ENCODE measurements at regions not wholly inside any gene's neighbourhood (a gene's known extent, or its start where the extent isn't known, plus 50 kb on each side); places are given as distances from the start of the nearest gene placed in this dataset.

- no peak for DNase-seq (ENCODE audit: low read depth)
- TF ChIP-seq CTCF (IDR thresholded peaks at IDR 0.05; ENCODE audit: insufficient read depth, low read length): no peak
- no peak overlapping the region for H3K4me3 ChIP-seq (ENCODE audit: low read depth, low read length)
Measured at GRCh38 chr3:5425371-5425770, 237.9 kb downstream of the EDEM1 start.

GRCh38 chr3:5426094-5426883 lies 238.8 kb downstream of the EDEM1 start:
- TF ChIP-seq CTCF (IDR thresholded peaks at IDR 0.05; ENCODE audit: insufficient read depth, low read length): peak; percentile 60
- peak; percentile 22 for DNase-seq (ENCODE audit: low read depth)
- no peak overlapping the region for H3K4me3 ChIP-seq (ENCODE audit: low read depth, low read length)

GRCh38 chr3:5427021-5427420 lies 239.5 kb downstream of the EDEM1 start:
- TF ChIP-seq CTCF (IDR thresholded peaks at IDR 0.05; ENCODE audit: insufficient read depth, low read length): no peak
- H3K4me3 ChIP-seq (ENCODE audit: low read depth, low read length): no peak overlapping the region
- DNase-seq (ENCODE audit: low read depth): no peak

GRCh38 chr3:5427938-5428337 lies 240.4 kb downstream of the EDEM1 start:
- DNase-seq (ENCODE audit: low read depth): no peak
- H3K4me3 ChIP-seq (ENCODE audit: low read depth, low read length): no peak overlapping the region
- no peak for TF ChIP-seq CTCF (IDR thresholded peaks at IDR 0.05; ENCODE audit: insufficient read depth, low read length)

GRCh38 chr3:5428607-5429516 lies 241.4 kb downstream of the EDEM1 start:
- no peak for TF ChIP-seq CTCF (IDR thresholded peaks at IDR 0.05; ENCODE audit: insufficient read depth, low read length)
- no peak for DNase-seq (ENCODE audit: low read depth)
- no peak overlapping the region for H3K4me3 ChIP-seq (ENCODE audit: low read depth, low read length)

GRCh38 chr3:5429517-5429890 lies 242.0 kb downstream of the EDEM1 start:
- DNase-seq (ENCODE audit: low read depth): no peak
- no peak for TF ChIP-seq CTCF (IDR thresholded peaks at IDR 0.05; ENCODE audit: insufficient read depth, low read length)
- no peak overlapping the region for H3K4me3 ChIP-seq (ENCODE audit: low read depth, low read length)
